ENCODE measurements at regions not wholly inside any gene's neighbourhood (a gene's known extent, or its start where the extent isn't known, plus 50 kb on each side); places are given as distances from the start of the nearest gene placed in this dataset.
"Not testable (repeated sequence)": the region's sequence is repeated elsewhere in the genome, so short reads cannot be mapped to it uniquely, and the experiment has no call there.

DNA sequence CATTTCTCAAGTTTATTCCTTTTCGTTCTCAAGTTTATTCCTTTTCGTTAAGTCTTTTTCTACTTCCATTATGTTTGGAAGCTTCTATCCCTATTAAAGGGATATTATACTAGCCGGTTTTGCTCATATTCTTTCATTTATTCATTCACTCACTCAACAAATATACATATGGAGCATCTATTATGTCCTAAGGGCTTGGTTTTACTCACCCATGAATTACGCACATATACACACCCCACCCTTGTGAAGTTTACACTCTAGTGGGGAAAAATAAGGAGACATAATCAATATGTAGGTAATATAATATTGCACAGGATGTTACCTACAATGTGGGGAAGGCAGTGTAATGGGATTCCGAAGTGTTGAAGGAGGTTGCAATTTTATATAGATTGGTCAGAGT, 90.5 kb downstream of the ACTL7B start:
- no peak for DNase-seq (ENCODE audit: low read depth)

DNA sequence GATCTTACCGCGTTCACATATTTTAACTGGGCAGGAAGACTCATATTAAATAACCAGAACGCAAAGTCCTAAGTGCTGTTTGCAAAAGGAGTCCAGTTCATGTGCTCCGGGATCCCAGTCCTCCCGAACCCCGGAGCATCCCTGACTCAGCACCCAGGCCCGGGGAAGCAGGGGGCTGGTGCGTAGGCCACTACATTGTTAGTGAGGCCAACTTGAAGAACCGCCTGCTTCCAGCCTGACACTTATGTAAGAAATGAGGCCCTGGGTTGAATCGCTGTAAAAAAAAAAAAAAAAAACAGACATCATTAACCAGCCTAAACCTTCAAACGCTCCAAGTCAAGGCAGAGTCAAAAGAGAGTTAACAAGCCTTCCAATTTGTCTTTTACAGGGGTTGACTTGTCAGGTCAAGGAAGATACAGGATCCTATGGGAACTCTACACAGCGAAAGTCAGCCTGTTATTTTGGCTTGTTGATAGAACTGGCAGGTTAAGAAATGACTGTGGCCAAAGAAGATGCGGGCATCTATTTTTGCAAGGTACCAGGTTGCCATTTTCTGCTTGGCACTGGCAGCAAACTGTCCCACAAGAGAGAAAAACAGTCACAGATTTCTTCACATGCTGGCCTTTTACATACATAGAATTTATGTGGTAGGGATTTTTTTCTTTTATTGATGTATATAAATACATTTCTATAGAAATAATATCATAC, 93.3 kb downstream of the ACTL7B start:
- no peak for DNase-seq (ENCODE audit: low read depth)

- DNase-seq (ENCODE audit: low read depth), result peak; percentile 37
Measured at GRCh38 chr9:108761655-108762347, 94.0 kb downstream of the ACTL7B start.

- DNase-seq (ENCODE audit: low read depth), result no peak
Measured at GRCh38 chr9:108760841-108761240, 94.9 kb downstream of the ACTL7B start.

DNA sequence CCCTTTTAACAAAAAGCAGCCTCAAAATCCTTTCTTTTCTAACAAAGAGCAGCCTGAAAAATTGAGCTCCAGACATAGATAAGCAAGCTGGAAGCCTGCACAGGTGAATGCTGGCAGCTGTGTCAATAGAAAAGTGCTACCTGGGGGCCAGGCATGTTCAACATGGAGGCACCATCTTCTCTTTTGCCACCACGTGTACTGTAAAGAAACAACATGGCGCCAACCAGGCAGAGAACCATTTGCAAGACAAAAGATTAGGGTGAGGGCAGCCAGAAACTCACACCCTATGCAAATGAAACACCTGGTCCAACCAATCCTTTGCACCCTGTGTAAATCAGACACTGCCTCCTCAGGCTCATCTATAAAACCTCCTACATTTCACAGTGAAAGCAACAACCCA, 96.0 kb downstream of the ACTL7B start:
- DNase-seq (ENCODE audit: low read depth), result no peak

DNA sequence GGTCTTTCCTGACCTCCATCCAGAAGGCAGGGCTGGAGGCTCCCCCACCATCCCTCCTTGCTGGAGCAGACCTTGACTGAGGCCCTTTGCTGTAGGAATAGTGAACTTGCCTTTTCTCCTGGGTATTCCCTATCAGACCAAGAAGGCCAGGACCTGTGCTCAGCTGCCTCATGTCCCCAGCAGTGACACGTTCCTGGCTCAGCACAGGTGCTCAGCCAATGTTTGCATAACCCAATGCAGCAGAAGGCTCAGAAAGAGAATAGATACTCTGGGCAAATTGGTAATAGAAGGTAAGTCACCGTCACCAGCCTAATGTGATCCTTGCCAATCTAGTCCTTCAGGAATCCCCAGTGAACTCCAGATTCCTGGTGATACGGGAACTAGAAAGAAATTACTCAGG, 96.4 kb downstream of the ACTL7B start:
- no peak for DNase-seq (ENCODE audit: low read depth)

DNA sequence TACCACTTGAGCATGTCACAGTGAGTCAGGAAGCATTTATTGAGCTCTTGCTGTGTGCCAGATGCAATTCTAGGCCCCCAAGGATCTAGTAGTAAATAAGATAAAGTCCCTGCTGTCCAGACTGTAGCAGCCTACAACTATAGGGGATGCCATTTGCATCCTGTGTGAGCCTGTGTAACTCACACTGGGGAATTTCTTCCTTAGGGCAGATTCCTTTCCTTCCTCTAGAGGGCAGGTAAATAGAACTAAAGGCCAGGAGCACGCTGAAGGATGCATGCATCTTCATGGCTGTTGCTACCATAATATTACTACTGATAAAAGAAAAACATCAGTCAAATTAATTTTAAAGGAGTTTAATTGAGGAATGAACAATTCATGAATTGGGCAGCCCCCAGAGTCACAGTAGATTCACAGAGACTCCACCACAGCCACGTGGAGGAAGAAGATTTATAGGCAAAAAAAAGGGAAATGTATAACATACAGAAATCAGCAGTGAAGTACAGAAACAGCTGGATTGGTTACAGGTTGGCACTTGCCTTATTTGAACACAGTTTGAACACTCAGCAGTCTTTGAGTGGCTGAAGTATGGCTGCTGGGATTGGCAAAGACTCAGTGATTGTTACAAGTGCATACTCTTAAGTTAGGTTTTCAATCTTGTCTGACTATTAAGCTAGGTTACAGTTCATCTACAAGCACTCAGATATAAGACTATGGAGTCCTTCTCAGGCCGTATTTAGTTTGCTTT, 98.9 kb downstream of the ACTL7B start:
- DNase-seq (ENCODE audit: low read depth), result no peak

DNA sequence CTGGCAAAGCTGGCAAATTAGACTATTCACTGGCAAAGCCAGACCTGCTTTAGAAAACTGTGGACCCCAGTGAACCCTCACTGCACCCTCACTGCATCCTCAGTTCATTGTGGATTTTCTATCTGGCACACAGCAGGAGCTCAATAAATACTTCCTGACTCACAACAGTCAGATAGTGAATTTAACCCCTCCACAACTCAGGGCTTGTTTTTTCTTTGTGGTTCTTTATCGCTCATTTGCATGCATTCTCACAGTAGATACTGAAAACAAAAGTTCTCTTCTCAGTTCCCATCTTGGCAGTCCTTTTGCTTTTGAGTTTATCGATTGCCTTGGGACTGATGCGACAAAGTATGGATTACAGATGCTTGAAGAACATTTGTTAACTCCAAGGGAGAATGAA, 99.8 kb downstream of the ACTL7B start:
- DNase-seq (ENCODE audit: low read depth), result no peak

- DNase-seq (ENCODE audit: low read depth), result no peak
Measured at GRCh38 chr9:108751369-108751768, 104.4 kb downstream of the ACTL7B start.

- DNase-seq (ENCODE audit: low read depth), result no peak
Measured at GRCh38 chr9:108750661-108751215, 105.0 kb downstream of the ACTL7B start.

DNA sequence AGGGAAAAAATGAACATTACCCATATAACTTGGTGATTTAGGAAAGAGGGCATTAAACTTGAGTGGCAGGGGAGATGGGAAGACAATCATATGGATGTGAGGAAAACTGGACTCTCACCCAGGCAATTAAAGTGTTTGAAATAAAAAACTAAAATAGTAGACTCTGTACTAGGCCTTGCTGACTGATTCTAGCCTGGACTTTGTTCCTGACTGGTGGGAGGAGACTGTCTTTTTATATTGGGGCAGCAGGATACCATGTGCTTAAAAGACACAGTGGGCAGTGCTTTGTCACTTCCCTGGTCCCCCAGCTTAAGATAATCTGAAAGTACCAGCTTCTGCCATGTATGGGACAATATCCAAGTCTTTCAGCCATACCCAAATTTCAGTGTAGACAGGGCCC, 107.0 kb downstream of the ACTL7B start:
- DNase-seq (ENCODE audit: low read depth), result no peak

DNA sequence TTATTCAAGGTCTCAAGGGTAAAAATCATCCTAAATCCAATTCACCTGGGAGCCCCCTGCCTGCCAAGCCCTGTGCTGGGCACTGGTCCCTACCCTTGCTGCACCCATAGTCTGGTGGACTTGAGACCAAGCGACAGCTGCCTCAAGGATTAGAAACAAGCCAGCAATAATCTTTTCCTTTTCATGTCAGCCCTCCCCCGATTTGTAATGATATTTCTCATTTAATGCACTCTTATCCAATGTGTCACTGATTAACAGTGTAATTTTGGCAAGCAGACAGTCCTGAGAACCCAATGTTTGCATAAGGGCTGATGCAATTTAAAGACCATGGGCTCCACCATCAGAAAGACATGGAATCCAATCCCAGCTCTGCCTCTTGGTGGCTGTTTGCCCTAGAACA, 108.9 kb downstream of the ACTL7B start:
- DNase-seq (ENCODE audit: low read depth), result peak; percentile 15

- no peak for DNase-seq (ENCODE audit: low read depth)
Measured at GRCh38 chr9:108746001-108746400, 109.8 kb downstream of the ACTL7B start.

GRCh38 chr9:108744641-108745040, 111.1 kb downstream of the ACTL7B start:
- no peak for DNase-seq (ENCODE audit: low read depth)

DNA sequence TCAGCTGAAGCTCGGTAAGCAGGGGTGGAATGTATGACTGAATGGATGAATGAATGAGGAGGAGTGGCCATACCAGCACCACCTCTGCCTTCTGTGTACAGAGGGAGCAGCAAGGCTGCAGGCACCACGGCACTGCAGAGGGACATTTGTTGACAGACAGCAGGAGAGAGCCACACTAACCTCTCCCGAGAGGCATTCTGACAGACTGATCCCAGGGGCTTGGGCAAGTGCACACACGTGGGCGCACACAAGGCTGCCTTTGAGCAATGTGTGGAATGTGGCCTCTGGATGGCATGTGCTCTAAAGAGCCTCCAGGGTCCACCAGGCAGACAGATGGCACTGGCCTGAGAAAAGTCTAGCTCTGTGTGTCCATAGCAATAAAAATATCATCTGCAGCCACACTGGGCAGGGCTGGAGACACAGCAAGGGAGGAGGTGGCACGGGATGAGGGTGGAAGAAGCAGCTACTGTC, 111.8 kb downstream of the ACTL7B start:
- no peak for DNase-seq (ENCODE audit: low read depth)

DNA sequence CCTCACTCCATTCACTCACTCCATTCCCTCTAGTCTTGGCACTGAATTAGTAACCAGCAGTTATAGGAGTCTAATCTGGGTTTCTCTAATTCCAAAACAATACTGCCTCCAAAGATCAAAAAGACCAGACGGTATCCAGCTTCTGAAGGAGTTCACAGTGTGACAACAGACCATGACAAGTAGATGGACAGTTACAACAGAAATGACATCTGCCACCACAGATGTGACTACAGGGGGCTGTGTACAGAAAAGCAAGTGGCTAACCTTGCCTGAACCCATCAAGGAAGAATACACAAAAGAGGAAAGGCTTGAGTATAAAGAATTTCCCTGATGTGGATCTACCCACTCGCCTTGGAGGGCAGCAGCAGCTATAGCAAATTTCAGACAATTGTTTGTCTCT, 112.4 kb downstream of the ACTL7B start:
- DNase-seq (ENCODE audit: low read depth), result no peak

GRCh38 chr9:108742191-108742590, 113.6 kb downstream of the ACTL7B start:
- DNase-seq (ENCODE audit: low read depth), result no peak

GRCh38 chr9:108731292-108731691, 124.5 kb downstream of the ACTL7B start:
- not testable (repeated sequence) for DNase-seq (ENCODE audit: low read depth)

DNA sequence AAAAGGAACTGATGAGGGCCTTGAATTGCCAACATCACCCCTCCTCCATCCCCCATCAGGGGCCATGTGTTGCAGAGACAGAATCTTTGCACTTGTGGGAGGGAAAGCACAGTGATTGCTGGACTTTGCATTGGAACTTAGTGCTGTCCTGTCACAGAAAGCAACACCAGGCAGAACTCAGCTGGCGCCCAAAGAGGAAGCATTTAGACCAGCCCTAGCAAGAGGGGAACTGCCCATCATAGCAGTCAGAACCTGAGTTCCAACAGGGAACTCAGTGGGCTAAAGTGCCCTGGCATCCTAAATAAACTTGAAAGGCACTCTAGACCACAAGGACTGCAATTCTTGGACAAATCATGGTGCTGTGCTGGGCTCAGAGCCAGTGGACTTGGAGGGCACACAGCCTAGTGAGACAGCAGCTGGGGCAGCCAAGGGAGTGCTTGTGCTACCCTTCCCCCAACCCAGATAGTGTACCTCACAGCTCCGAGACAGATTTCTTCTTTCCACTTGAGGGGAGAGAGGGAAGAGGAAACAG, 128.1 kb downstream of the ACTL7B start:
- DNase-seq (ENCODE audit: low read depth), result no peak

DNA sequence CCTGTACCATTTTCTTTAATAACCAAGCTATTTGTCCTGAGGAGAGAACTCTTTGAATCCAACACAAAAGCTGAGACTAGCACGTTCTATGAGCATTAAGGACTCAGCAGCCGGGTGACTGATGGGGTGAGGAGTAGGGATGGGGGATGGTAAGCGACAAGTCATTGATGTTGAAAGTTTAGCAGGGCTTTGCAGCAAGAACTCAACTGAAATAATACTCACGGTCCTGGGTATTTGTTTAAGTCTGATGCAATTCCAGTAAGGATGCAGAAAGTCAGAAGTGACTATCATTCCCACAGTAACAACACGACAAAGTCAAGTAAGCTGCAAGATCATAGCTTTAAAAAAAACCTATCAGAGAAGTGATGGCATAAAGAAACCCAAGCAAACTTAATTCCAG, 131.1 kb downstream of the ACTL7B start:
- no peak for DNase-seq (ENCODE audit: low read depth)

GRCh38 chr9:108724122-108724521, 131.7 kb downstream of the ACTL7B start:
- DNase-seq (ENCODE audit: low read depth), result no peak

DNA sequence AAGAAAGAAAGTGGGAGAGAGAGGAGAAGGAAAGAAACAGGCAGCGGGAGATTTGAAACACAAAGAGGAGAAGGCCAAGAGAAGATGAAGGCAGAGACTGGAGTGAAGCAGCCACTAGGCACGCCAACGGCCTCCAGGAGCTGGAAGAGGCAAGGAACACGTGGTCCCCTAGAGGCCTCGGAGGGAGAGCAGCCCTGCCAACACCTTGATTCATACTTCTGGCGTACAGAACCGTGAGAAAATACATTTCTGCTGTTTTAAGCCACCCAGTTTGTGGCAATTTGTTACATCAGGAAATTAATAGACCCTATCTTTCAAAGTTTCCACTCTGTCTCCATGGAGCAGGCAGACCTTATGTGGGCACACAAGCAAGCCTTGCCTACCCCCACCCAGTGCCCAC, 133.4 kb downstream of the ACTL7B start:
- DNase-seq (ENCODE audit: low read depth), result no peak

All from HS-5 (cell line).